GM20000 (cell line): ENCODE measurements at regions not wholly inside any gene's neighbourhood (a gene's known extent, or its start where the extent isn't known, plus 50 kb on each side); places are given as distances from the start of the nearest gene placed in this dataset.
"Not testable (repeated sequence)": the region's sequence is repeated elsewhere in the genome, so short reads cannot be mapped to it uniquely, and the experiment has no call there.

Source experiments
- DNase-seq: peaks from one replicate; pipeline ENCODE4 v3.0.0; 2012; ENCODE audit warnings: low spot score
- TF ChIP-seq, protein P1 (sequence below): IDR thresholded peaks from 2 replicates; pipeline ENCODE4 v1.5.1; 2012; ENCODE audit warnings: mild to moderate bottlenecking, control low read depth; ENCODE audit errors: extremely low read depth, missing control alignments

GRCh38 chr1:219324171-219324570 is 150.5 kb downstream of the LYPLAL1 start:
- DNase-seq, result no peak
- TF ChIP-seq, protein P1, sequence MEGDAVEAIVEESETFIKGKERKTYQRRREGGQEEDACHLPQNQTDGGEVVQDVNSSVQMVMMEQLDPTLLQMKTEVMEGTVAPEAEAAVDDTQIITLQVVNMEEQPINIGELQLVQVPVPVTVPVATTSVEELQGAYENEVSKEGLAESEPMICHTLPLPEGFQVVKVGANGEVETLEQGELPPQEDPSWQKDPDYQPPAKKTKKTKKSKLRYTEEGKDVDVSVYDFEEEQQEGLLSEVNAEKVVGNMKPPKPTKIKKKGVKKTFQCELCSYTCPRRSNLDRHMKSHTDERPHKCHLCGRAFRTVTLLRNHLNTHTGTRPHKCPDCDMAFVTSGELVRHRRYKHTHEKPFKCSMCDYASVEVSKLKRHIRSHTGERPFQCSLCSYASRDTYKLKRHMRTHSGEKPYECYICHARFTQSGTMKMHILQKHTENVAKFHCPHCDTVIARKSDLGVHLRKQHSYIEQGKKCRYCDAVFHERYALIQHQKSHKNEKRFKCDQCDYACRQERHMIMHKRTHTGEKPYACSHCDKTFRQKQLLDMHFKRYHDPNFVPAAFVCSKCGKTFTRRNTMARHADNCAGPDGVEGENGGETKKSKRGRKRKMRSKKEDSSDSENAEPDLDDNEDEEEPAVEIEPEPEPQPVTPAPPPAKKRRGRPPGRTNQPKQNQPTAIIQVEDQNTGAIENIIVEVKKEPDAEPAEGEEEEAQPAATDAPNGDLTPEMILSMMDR, result no peak

- TF ChIP-seq, protein P1, result no peak
These were observed 149.7 kb downstream of the LYPLAL1 start for GRCh38 chr1:219323426-219323825.

GRCh38 chr1:219322766-219323165 is 149.1 kb downstream of the LYPLAL1 start:
- TF ChIP-seq, protein P1, result no peak
- DNase-seq, result no peak

More at GRCh38 chr1:219323426-219323825, 149.7 kb downstream of the LYPLAL1 start:
- DNase-seq, result no peak

GRCh38 chr1:219320563-219320962 is 146.9 kb downstream of the LYPLAL1 start:
- DNase-seq, result not testable (repeated sequence)

GRCh38 chr1:219318826-219319225 is 145.1 kb downstream of the LYPLAL1 start:
- no peak for DNase-seq
- TF ChIP-seq, protein P1, result no peak

GRCh38 chr1:219317762-219318353 is 144.2 kb downstream of the LYPLAL1 start:
- no peak for DNase-seq
- TF ChIP-seq, protein P1, result no peak

- DNase-seq, result no peak
These were observed 142.4 kb downstream of the LYPLAL1 start for GRCh38 chr1:219316066-219316465.

More at GRCh38 chr1:219316066-219316465, 142.4 kb downstream of the LYPLAL1 start:
- TF ChIP-seq, protein P1, result no peak
